GM23338 (cell line): ENCODE measurements at regions not wholly inside any gene's neighbourhood (a gene's known extent, or its start where the extent isn't known, plus 50 kb on each side); places are given as distances from the start of the nearest gene placed in this dataset.

ENCODE experiments used
- ATAC-seq: fragments of 200-7000 bp; cut with Tn5 transposase; 3 replicates; pipeline ENCODE4 v1.9.1; 2020
- DNase-seq: peaks from one replicate; pipeline ENCODE4 v3.0.0-alpha.2; 2015; ENCODE audit warnings: low spot score
- H2AFZ ChIP-seq: fragments of 200-600 bp; sonication (generic); 2 replicates; pipeline ENCODE4 v1.8.0; 2016; ENCODE audit warnings: antibody characterized with exemption, mild to moderate bottlenecking, moderate library complexity
- H3F3A ChIP-seq: fragments of 200-600 bp; sonication (generic); replicated peaks from 2 replicates; pipeline ENCODE4 v1.8.0; 2017; ENCODE audit warnings: antibody characterized with exemption, mixed run types, low read depth
- H3K27ac ChIP-seq: fragments of 200-600 bp; sonication (generic); 2 replicates; pipeline ENCODE4 v1.6.1; 2016; ENCODE audit warnings: low read depth
- H3K27me3 ChIP-seq: fragments of 200-600 bp; sonication (generic); 2 replicates; pipeline ENCODE4 v1.8.0; 2016; ENCODE audit warnings: mild to moderate bottlenecking, mixed run types, moderate library complexity; ENCODE audit not compliant: insufficient read depth
- H3K36me3 ChIP-seq: fragments of 200-600 bp; sonication (generic); 2 replicates; pipeline ENCODE4 v1.8.0; 2016; ENCODE audit warnings: mild to moderate bottlenecking; ENCODE audit not compliant: insufficient read depth
- H3K4me1 ChIP-seq: fragments of 200-600 bp; sonication (generic); 2 replicates; pipeline ENCODE4 v1.8.0; 2016; ENCODE audit warnings: mild to moderate bottlenecking, moderate library complexity; ENCODE audit not compliant: insufficient read depth
- H3K4me2 ChIP-seq: fragments of 200-600 bp; sonication (generic); 2 replicates; pipeline ENCODE4 v1.7.1; 2017; ENCODE audit warnings: mixed run types
- H3K4me3 ChIP-seq: fragments of 200-600 bp; sonication (generic); 2 replicates; pipeline ENCODE4 v1.6.1; 2016; ENCODE audit warnings: mixed run types
- H3K79me2 ChIP-seq: fragments of 200-600 bp; sonication (generic); replicated peaks from 2 replicates; pipeline ENCODE4 v1.8.0; 2017; ENCODE audit warnings: mild to moderate bottlenecking; ENCODE audit not compliant: insufficient read depth
- H3K9me2 ChIP-seq: fragments of 200-600 bp; sonication (generic); 2 replicates; pipeline ENCODE4 v1.8.0; 2017; ENCODE audit not compliant: insufficient read depth
- H4K20me1 ChIP-seq: fragments of 200-600 bp; sonication (generic); replicated peaks from 2 replicates; pipeline ENCODE4 v1.8.0; 2017; ENCODE audit warnings: mild to moderate bottlenecking; ENCODE audit not compliant: insufficient read depth
- H3K27ac Mint-ChIP-seq: 2 replicates; pipeline ENCODE4 v1.8.0; 2020; ENCODE audit warnings: inconsistent platforms, mild to moderate bottlenecking, moderate library complexity, mixed read lengths
- H3K27me3 Mint-ChIP-seq: 3 replicates; pipeline ENCODE4 v1.8.0; 2022; ENCODE audit warnings: low read depth, mild to moderate bottlenecking, moderate library complexity, mixed read lengths, inconsistent platforms; ENCODE audit not compliant: insufficient read depth, poor library complexity
- H3K36me3 Mint-ChIP-seq: 3 replicates; pipeline ENCODE4 v1.8.0; 2021; ENCODE audit warnings: low read depth, mild to moderate bottlenecking, inconsistent platforms, moderate library complexity, mixed read lengths
- H3K4me1 Mint-ChIP-seq: 3 replicates; pipeline ENCODE4 v1.8.0; 2020; ENCODE audit warnings: mild to moderate bottlenecking, inconsistent platforms, mixed read lengths
- H3K4me3 Mint-ChIP-seq: 3 replicates; pipeline ENCODE4 v1.8.0; 2021; ENCODE audit warnings: moderate library complexity, mild to moderate bottlenecking, inconsistent platforms, mixed read lengths
- H3K9me3 Mint-ChIP-seq: 3 replicates; pipeline ENCODE4 v1.8.0; 2020; ENCODE audit warnings: moderate library complexity, mild to moderate bottlenecking, inconsistent platforms, mixed read lengths
- CREB1 ChIP-seq: fragments of 250-450 bp; sonication (Bioruptor Pico); IDR thresholded peaks from 2 replicates; pipeline ENCODE4 v1.5.0; 2020; ENCODE audit warnings: low read depth, mild to moderate bottlenecking, moderate library complexity
- EZH2 ChIP-seq: fragments of 200-600 bp; sonication (generic); IDR thresholded peaks from one replicate; pipeline ENCODE4 v1.8.0; 2017; ENCODE audit warnings: antibody characterized with exemption, mild to moderate bottlenecking, low read depth; ENCODE audit not compliant: unreplicated experiment
- EZH2phosphoT487 ChIP-seq: fragments of 200-600 bp; sonication (generic); IDR thresholded peaks from one replicate; pipeline ENCODE4 v1.8.1; 2018; ENCODE audit warnings: antibody characterized with exemption; ENCODE audit not compliant: unreplicated experiment
- JUNB ChIP-seq: IDR thresholded peaks from one replicate; pipeline ENCODE4 v1.6.1; 2016; ENCODE audit warnings: antibody characterized with exemption; ENCODE audit not compliant: unreplicated experiment
- NANOG ChIP-seq: IDR thresholded peaks from 2 replicates; pipeline ENCODE4 v1.6.1; 2016; ENCODE audit warnings: antibody characterized with exemption, borderline replicate concordance
- POLR2AphosphoS5 ChIP-seq: IDR thresholded peaks from 2 replicates; pipeline ENCODE4 v1.6.1; 2016; ENCODE audit warnings: antibody characterized with exemption, low read depth
- STAT1 ChIP-seq: IDR thresholded peaks from one replicate; pipeline ENCODE4 v1.6.1; 2016; ENCODE audit warnings: antibody characterized with exemption; ENCODE audit not compliant: unreplicated experiment
- ZNF114 ChIP-seq: fragments of 250-450 bp; sonication (Bioruptor Pico); IDR thresholded peaks from 2 replicates; pipeline ENCODE4 v1.5.0; 2020; ENCODE audit warnings: mild to moderate bottlenecking, moderate library complexity
- ZNF331 ChIP-seq: fragments of 250-450 bp; sonication (Bioruptor Pico); IDR thresholded peaks from 2 replicates; pipeline ENCODE4 v1.5.0; 2020; ENCODE audit warnings: low read depth, mild to moderate bottlenecking, moderate library complexity
- TF ChIP-seq, protein P1 (sequence below): IDR thresholded peaks from 2 replicates; pipeline ENCODE4 v1.6.1; 2016; ENCODE audit warnings: antibody characterized with exemption
- TF ChIP-seq, protein P2 (sequence below), 2 experiments: fragments of 200-600 bp in 1 of 2; sonication (generic) in 1 of 2; conservative IDR thresholded peaks; 2 replicates each; pipeline versions ENCODE4 v1.5.1 to v1.6.1; 2016 to 2017; ENCODE audit warnings: antibody characterized with exemption in 2 of 2, low read depth in 2 of 2, mild to moderate bottlenecking in 2 of 2, moderate library complexity in 1 of 2
- TF ChIP-seq, protein P3 (sequence below): fragments of 250-450 bp; sonication (Bioruptor Pico); IDR thresholded peaks from 2 replicates; pipeline ENCODE4 v1.5.0; 2020; ENCODE audit warnings: mild to moderate bottlenecking, moderate library complexity
- TF ChIP-seq, protein P4 (sequence below): IDR thresholded peaks from one replicate; pipeline ENCODE4 v1.6.1; 2018; ENCODE audit warnings: antibody characterized with exemption; ENCODE audit not compliant: unreplicated experiment

DNA sequence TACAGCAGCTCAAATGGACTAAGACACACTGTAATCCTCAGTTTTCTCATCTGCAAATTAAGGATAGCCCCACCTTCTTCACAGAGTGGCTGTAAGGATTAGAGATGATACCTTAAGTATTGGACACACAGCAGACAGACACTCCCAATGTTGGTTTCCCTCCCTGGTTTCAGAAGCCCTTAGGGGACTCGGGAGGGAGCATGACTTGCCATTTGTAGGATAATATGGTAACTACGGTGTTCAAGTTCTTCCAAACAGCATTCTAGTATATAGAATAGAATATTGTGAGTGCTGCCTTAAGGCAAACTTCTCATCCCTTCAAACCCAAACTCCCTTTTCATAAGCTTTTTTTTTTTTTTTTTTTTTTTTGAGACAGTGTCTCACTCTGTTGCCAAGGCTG lies 101.9 kb downstream of the COPRS start:
- DNase-seq, result no peak
- Histone ChIP-seq H3K27me3 (no peaks in the 10 kb centered on the region), H4K20me1 (no peaks in the 10 kb centered on the region), H3K4me2 (no peak overlapping the region), H3K27ac (no peak overlapping the region), H3K9me2 (no peaks in the 10 kb centered on the region), H3K4me1 (no peaks in the 10 kb centered on the region), H3K79me2 (no peaks in the 10 kb centered on the region), H2AFZ (no peak overlapping the region), H3K4me3 (no peak overlapping the region), H3F3A (no peaks in the 10 kb centered on the region), H3K36me3 (no peaks in the 10 kb centered on the region)
- H3K27ac Mint-ChIP-seq, result no peak overlapping the region
- no peaks in the 10 kb centered on the region; the same call in 2 of the 3 replicates for H3K9me3 Mint-ChIP-seq
- H3K4me1 Mint-ChIP-seq, result no peaks in the 10 kb centered on the region
- H3K36me3 Mint-ChIP-seq, result no peaks in the 10 kb centered on the region
- no peak overlapping the region for H3K4me3 Mint-ChIP-seq
- no peak for ATAC-seq
- no peaks in the 10 kb centered on the region for H3K27me3 Mint-ChIP-seq
- TF ChIP-seq EZH2phosphoT487 (no peak), POLR2AphosphoS5 (no peak), NANOG (no peak), ZNF114 (CRISPR knock-in tag) (no peak), EZH2 (no peak), CREB1 (CRISPR knock-in tag) (no peak), JUNB (no peak), STAT1 (no peak), ZNF331 (no peak)
- TF ChIP-seq, protein P1, sequence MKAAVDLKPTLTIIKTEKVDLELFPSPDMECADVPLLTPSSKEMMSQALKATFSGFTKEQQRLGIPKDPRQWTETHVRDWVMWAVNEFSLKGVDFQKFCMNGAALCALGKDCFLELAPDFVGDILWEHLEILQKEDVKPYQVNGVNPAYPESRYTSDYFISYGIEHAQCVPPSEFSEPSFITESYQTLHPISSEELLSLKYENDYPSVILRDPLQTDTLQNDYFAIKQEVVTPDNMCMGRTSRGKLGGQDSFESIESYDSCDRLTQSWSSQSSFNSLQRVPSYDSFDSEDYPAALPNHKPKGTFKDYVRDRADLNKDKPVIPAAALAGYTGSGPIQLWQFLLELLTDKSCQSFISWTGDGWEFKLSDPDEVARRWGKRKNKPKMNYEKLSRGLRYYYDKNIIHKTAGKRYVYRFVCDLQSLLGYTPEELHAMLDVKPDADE, result no peak
- TF ChIP-seq, protein P2, sequence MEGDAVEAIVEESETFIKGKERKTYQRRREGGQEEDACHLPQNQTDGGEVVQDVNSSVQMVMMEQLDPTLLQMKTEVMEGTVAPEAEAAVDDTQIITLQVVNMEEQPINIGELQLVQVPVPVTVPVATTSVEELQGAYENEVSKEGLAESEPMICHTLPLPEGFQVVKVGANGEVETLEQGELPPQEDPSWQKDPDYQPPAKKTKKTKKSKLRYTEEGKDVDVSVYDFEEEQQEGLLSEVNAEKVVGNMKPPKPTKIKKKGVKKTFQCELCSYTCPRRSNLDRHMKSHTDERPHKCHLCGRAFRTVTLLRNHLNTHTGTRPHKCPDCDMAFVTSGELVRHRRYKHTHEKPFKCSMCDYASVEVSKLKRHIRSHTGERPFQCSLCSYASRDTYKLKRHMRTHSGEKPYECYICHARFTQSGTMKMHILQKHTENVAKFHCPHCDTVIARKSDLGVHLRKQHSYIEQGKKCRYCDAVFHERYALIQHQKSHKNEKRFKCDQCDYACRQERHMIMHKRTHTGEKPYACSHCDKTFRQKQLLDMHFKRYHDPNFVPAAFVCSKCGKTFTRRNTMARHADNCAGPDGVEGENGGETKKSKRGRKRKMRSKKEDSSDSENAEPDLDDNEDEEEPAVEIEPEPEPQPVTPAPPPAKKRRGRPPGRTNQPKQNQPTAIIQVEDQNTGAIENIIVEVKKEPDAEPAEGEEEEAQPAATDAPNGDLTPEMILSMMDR (conservative IDR thresholded peaks at IDR 0.05; ENCODE audit: low read depth in 2 of 2), result no peak
- TF ChIP-seq, protein P3, sequence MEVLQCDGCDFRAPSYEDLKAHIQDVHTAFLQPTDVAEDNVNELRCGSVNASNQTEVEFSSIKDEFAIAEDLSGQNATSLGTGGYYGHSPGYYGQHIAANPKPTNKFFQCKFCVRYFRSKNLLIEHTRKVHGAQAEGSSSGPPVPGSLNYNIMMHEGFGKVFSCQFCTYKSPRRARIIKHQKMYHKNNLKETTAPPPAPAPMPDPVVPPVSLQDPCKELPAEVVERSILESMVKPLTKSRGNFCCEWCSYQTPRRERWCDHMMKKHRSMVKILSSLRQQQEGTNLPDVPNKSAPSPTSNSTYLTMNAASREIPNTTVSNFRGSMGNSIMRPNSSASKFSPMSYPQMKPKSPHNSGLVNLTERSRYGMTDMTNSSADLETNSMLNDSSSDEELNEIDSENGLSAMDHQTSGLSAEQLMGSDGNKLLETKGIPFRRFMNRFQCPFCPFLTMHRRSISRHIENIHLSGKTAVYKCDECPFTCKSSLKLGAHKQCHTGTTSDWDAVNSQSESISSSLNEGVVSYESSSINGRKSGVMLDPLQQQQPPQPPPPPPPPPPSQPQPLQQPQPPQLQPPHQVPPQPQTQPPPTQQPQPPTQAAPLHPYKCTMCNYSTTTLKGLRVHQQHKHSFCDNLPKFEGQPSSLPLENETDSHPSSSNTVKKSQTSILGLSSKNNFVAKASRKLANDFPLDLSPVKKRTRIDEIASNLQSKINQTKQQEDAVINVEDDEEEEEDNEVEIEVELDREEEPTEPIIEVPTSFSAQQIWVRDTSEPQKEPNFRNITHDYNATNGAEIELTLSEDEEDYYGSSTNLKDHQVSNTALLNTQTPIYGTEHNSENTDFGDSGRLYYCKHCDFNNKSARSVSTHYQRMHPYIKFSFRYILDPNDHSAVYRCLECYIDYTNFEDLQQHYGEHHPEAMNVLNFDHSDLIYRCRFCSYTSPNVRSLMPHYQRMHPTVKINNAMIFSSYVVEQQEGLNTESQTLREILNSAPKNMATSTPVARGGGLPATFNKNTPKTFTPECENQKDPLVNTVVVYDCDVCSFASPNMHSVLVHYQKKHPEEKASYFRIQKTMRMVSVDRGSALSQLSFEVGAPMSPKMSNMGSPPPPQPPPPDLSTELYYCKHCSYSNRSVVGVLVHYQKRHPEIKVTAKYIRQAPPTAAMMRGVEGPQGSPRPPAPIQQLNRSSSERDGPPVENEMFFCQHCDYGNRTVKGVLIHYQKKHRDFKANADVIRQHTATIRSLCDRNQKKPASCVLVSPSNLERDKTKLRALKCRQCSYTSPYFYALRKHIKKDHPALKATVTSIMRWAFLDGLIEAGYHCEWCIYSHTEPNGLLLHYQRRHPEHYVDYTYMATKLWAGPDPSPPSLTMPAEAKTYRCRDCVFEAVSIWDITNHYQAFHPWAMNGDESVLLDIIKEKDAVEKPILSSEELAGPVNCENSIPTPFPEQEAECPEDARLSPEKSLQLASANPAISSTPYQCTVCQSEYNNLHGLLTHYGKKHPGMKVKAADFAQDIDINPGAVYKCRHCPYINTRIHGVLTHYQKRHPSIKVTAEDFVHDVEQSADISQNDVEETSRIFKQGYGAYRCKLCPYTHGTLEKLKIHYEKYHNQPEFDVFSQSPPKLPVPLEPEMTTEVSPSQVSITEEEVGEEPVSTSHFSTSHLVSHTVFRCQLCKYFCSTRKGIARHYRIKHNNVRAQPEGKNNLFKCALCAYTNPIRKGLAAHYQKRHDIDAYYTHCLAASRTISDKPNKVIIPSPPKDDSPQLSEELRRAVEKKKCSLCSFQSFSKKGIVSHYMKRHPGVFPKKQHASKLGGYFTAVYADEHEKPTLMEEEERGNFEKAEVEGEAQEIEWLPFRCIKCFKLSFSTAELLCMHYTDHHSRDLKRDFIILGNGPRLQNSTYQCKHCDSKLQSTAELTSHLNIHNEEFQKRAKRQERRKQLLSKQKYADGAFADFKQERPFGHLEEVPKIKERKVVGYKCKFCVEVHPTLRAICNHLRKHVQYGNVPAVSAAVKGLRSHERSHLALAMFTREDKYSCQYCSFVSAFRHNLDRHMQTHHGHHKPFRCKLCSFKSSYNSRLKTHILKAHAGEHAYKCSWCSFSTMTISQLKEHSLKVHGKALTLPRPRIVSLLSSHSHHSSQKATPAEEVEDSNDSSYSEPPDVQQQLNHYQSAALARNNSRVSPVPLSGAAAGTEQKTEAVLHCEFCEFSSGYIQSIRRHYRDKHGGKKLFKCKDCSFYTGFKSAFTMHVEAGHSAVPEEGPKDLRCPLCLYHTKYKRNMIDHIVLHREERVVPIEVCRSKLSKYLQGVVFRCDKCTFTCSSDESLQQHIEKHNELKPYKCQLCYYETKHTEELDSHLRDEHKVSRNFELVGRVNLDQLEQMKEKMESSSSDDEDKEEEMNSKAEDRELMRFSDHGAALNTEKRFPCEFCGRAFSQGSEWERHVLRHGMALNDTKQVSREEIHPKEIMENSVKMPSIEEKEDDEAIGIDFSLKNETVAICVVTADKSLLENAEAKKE, result no peak
- TF ChIP-seq, protein P4, sequence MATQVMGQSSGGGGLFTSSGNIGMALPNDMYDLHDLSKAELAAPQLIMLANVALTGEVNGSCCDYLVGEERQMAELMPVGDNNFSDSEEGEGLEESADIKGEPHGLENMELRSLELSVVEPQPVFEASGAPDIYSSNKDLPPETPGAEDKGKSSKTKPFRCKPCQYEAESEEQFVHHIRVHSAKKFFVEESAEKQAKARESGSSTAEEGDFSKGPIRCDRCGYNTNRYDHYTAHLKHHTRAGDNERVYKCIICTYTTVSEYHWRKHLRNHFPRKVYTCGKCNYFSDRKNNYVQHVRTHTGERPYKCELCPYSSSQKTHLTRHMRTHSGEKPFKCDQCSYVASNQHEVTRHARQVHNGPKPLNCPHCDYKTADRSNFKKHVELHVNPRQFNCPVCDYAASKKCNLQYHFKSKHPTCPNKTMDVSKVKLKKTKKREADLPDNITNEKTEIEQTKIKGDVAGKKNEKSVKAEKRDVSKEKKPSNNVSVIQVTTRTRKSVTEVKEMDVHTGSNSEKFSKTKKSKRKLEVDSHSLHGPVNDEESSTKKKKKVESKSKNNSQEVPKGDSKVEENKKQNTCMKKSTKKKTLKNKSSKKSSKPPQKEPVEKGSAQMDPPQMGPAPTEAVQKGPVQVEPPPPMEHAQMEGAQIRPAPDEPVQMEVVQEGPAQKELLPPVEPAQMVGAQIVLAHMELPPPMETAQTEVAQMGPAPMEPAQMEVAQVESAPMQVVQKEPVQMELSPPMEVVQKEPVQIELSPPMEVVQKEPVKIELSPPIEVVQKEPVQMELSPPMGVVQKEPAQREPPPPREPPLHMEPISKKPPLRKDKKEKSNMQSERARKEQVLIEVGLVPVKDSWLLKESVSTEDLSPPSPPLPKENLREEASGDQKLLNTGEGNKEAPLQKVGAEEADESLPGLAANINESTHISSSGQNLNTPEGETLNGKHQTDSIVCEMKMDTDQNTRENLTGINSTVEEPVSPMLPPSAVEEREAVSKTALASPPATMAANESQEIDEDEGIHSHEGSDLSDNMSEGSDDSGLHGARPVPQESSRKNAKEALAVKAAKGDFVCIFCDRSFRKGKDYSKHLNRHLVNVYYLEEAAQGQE, result no peak
